Hindlimb muscle (tissue), 1 donor: ENCODE measurements at regions not wholly inside any gene's neighbourhood (a gene's known extent, or its start where the extent isn't known, plus 50 kb on each side); places are given as distances from the start of the nearest gene placed in this dataset.
"Not testable (repeated sequence)": the region's sequence is repeated elsewhere in the genome, so short reads cannot be mapped to it uniquely, and the experiment has no call there.

ENCODE experiments used
- DNase-seq: peaks from one replicate; pipeline ENCODE4 v3.0.0-alpha.2; 2013

- DNase-seq, result no peak
Measured at GRCh38 chr4:180335566-180335965, 1907.6 kb upstream of the TENM3 start.

- no peak for DNase-seq
Measured at GRCh38 chr4:180336494-180337090, 1906.6 kb upstream of the TENM3 start.

GRCh38 chr4:180341926-180342325 lies 1901.3 kb upstream of the TENM3 start:
- no peak for DNase-seq

DNA sequence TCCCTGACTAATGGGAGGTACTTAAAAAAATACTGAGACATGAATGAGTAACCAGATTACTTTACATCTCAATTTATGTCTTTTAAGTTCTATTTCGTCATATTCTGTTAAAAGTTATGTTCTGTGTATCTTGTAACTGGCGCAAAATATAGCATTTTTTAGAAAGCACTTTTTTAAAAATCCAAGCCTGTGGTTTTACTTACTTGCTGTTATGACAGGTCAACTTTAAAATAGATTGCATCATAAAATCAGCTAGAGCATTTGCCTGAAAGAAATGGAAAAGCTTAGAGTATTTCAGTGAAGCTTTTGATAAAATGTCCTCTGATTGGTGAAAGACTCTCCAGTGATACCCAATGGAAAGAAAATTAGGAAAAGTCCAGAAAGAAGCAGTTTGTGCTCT lies 1892.3 kb upstream of the TENM3 start:
- DNase-seq, result no peak

DNA sequence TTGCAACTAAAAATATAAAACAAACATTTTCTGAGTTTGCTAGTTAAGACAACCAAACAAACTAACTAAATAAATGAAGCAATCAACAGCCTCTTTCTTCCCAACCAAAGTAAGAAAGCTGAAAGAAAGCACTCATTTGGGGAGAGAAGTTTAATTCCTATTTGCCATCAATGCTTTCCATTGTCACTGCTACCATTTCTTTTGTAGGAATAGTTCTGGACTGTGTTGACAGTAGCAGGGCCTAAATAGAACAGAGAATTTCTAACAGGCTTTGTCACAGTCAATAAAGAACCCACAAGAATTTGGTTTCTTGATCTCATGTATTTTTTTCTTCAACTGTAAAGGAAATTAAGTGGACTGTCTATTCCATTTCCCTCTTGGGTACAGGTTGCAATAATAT lies 1886.4 kb upstream of the TENM3 start:
- DNase-seq, result no peak

GRCh38 chr4:180360113-180360512 lies 1883.1 kb upstream of the TENM3 start:
- not testable (repeated sequence) for DNase-seq

GRCh38 chr4:180363815-180364214 lies 1879.4 kb upstream of the TENM3 start:
- no peak for DNase-seq

DNA sequence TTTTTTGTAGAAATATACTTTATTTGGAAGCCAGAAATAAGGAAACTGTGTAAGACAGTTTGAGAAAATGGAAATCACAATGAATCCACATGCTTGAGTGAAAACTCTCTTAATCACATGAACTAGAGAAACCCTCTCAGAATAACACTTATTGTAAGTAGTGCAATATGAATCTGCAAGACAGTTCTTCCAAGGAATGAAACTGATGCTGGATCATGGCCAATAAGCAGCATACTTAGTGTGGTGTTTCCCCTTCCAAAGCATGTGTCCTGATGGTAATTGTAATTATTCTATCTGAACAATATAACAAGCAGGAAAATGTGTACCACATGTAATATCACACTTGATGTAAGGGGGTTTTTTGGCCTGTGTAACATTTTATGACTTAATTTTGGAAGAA lies 1870.5 kb upstream of the TENM3 start:
- DNase-seq, result no peak

GRCh38 chr4:180377741-180378140 lies 1865.5 kb upstream of the TENM3 start:
- DNase-seq, result no peak

GRCh38 chr4:180380733-180381132 lies 1862.5 kb upstream of the TENM3 start:
- DNase-seq, result no peak

DNA sequence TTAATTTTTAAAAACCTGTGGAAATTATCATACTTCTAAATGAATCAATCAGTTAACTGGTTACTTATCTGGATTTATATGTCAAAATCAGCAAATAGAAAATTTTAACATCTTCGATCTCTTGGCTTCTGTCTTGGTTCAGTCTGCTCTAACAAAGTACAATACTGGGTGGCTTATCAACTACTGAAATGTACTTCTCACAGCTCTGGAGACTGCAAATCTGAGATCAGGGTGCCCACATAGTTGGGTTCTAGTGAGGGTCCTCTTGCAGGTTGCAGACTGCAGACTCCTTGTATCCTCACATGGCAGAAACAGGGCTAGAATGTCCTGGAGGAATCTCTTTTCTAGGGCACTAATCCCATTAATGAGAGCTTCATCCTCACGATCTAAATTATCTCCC lies 1851.6 kb upstream of the TENM3 start:
- no peak for DNase-seq

- DNase-seq, result no peak
Measured at GRCh38 chr4:180394312-180394711, 1848.9 kb upstream of the TENM3 start.

DNA sequence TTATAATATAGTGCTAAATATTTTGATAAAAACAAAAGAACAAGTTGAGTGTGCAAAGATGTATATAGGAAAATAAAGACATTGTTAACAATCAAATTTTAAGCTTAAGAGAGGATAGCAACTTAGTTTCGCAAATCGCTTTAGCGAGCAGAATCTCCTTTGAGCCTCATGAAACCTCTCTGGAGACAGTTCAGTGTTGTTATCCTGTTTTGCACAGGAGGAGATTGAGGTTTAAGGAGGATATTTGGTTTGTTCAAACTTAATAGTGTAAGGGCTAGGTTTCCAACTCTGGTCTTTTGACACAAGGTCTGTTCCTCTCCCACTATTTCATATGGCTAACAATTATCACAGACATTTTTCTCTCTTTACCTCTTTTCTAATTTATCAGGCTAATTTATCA lies 1848.5 kb upstream of the TENM3 start:
- DNase-seq, result no peak

DNA sequence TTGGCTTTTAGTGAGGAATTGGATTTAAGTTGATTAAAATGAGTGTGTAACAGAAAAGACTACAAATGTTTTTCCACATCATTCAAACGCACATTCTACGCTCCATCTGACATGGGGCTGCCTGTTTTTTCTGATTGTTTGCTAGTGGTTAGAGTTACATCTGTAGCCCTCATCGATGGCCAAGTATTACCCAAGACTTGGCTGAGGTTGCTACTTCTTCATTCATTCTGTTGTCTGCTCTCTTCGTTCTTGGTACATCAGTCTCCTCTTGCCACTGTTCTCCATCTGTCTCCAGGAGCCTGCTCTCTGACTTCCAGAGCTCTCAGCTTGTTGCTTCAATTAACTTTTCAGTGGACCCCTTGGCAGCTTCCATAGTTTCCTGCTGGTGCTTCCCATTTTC lies 1844.6 kb upstream of the TENM3 start:
- DNase-seq, result no peak

- no peak for DNase-seq
Measured at GRCh38 chr4:180407275-180407885, 1835.8 kb upstream of the TENM3 start.

DNA sequence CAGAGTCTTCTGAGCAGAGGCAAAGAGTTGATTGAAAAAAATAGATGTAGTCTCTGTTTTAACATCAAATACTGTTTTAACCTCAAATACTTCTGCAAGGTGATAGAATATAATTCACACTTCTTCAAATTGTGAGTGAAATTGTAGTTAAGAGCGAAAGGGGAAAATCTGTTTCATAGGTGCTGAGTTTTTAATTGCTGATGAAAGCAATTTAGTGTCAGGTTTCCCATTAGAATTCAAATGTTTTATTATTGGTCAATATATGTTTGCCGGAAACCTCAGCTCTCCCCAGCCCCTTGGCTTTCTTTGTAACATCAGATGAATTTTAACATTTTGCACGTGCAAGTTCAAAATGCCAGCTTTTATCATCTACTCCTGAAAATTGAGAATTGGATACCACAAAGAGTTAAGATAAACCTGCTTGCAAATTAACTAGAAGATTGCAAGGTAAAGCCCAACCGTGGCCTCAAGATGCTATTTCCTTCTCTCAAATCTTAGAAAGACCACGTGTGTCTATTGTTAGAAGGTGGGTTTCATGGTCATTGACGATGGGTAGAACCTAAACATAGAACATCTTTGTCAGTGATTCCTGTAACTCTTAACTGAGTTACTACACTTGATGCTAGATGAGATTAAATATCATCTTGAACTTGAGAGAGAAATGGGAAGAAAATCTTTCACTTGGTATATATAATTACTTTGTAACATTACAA lies 1824.2 kb upstream of the TENM3 start:
- no peak for DNase-seq

GRCh38 chr4:180422989-180423711 lies 1820.1 kb upstream of the TENM3 start:
- DNase-seq, result no peak

DNA sequence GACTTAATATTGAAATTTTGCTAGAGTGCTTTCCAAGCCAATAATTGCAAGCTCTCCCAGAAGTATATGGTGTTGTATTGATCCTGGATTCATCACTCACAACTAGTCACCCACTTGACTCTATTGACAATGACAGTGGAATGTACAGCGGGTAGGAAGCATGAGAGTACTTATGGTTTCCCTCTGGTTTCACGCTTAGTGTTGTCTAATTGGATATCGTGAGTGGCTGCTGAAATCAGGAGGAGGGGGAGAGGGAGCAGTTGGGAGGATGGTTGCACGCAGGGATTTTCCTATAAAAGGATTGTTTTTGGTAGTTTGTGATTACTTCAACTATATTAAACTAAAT lies 1819.5 kb upstream of the TENM3 start:
- no peak for DNase-seq

- no peak for DNase-seq
Measured at GRCh38 chr4:180426938-180427337, 1816.3 kb upstream of the TENM3 start.

DNA sequence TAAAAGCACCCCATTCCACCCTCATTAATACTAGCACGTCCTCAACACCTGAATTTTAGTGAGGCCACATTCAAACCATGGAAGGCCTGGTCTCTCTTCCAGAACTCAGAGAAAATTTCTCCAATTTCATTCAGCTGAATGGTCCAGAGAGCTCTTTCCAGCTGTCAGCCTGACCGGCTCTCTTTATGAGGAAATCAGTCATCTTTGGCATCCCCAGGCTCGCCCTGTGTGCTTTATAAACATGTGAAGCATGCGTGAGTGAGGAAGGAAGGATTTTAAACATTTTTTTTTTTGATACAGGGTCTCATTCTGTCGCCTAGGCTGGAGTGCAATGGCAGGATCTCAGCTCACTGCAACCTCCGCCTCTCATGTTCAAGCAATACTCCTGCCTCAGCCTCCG lies 1812.9 kb upstream of the TENM3 start:
- no peak for DNase-seq

GRCh38 chr4:180434131-180434895 lies 1808.9 kb upstream of the TENM3 start:
- DNase-seq, result no peak

- DNase-seq, result no peak
Measured at GRCh38 chr4:180436361-180436760, 1806.8 kb upstream of the TENM3 start.

- no peak for DNase-seq
Measured at GRCh38 chr4:180437601-180438000, 1805.6 kb upstream of the TENM3 start.
